H1 (cell line): ENCODE measurements at regions not wholly inside any gene's neighbourhood (a gene's known extent, or its start where the extent isn't known, plus 50 kb on each side); places are given as distances from the start of the nearest gene placed in this dataset.

Experiments
- CTCF ChIA-PET: fragments of 300-600 bp; sonication (Branson Sonifier 250); formaldehyde crosslinking; loops from one replicate; lab custom pipeline; 2021; ENCODE audit not compliant: partially characterized antibody; lab: Charles Lee
- POLR2A ChIA-PET: fragments of 300-600 bp; sonication (Branson Sonifier 250); formaldehyde crosslinking; loops from one replicate; lab custom pipeline; 2021; ENCODE audit warnings: inconsistent platforms; ENCODE audit not compliant: partially characterized antibody; lab: Charles Lee
- DNase-seq, 2 experiments: peaks; one replicate each; pipeline versions ENCODE4 v3.0.0 to v3.0.0-alpha.2; 2010 to 2022; ENCODE audit warnings: low spot score in 2 of 2, low read depth in 1 of 2, mixed read lengths in 1 of 2
- FAIRE-seq: peaks from 2 replicates; lab custom pipeline; 2011; peaks lifted over from hg19 to GRCh38; lab: Jason Lieb, UNC
- H2AFZ ChIP-seq: 2 replicates; pipeline ENCODE4 v1.8.1; 2012; ENCODE audit warnings: low read length, inconsistent platforms
- H2AK5ac ChIP-seq: 2 replicates; pipeline ENCODE4 v1.6.1; 2013; ENCODE audit warnings: low read depth, low read length
- H2BK120ac ChIP-seq: replicated peaks from 2 replicates; pipeline ENCODE3; 2013; ENCODE audit warnings: low read depth, low read length, inconsistent platforms
- H2BK12ac ChIP-seq: 2 replicates; pipeline ENCODE4 v1.6.1; 2013; ENCODE audit warnings: low read depth, low read length
- H2BK15ac ChIP-seq: 2 replicates; pipeline ENCODE4 v1.6.1; 2013; ENCODE audit warnings: low read length
- H2BK20ac ChIP-seq: 2 replicates; pipeline ENCODE4 v1.6.1; 2013; ENCODE audit warnings: low read length
- H2BK5ac ChIP-seq: 2 replicates; pipeline ENCODE4 v1.6.1; 2013; ENCODE audit warnings: low read depth, low read length
- H3K14ac ChIP-seq: 2 replicates; pipeline ENCODE4 v1.6.1; 2013; ENCODE audit warnings: inconsistent platforms; ENCODE audit not compliant: insufficient read length
- H3K18ac ChIP-seq: 2 replicates; pipeline ENCODE4 v1.6.1; 2013; ENCODE audit warnings: low read length; ENCODE audit errors: extremely low read depth
- H3K23ac ChIP-seq: 2 replicates; pipeline ENCODE4 v1.6.1; 2013; ENCODE audit warnings: inconsistent platforms; ENCODE audit not compliant: insufficient read length
- H3K23me2 ChIP-seq: 2 replicates; pipeline ENCODE4 v1.6.1; 2013; ENCODE audit warnings: low read depth, low read length
- H3K27ac ChIP-seq: 2 replicates; pipeline ENCODE4 v1.6.1; 2011; ENCODE audit warnings: low read depth, low read length, inconsistent platforms
- H3K27me3 ChIP-seq, 4 experiments: replicated peaks in 1 of 4; 1 replicate in 1 of 4; 2 replicates in 3 of 4; pipeline versions ENCODE4 v1.6.1 to v1.8.1; 2011 to 2013; ENCODE audit warnings: low read length in 3 of 4, mild to moderate bottlenecking in 3 of 4, inconsistent platforms in 2 of 4, mixed read lengths in 2 of 4, moderate library complexity in 1 of 4; ENCODE audit not compliant: control insufficient read depth in 3 of 4, insufficient read depth in 3 of 4; ENCODE audit errors: extremely low read depth in 1 of 4
- H3K36me3 ChIP-seq, 4 experiments: 2 replicates each; pipeline versions ENCODE4 v1.6.1 to v1.8.1; 2011 to 2013; ENCODE audit warnings: mild to moderate bottlenecking in 4 of 4, low read length in 3 of 4, moderate library complexity in 2 of 4, control low read depth in 1 of 4, inconsistent platforms in 1 of 4; ENCODE audit not compliant: insufficient read depth in 4 of 4, control insufficient read depth in 2 of 4
- H3K4ac ChIP-seq: replicated peaks from 2 replicates; pipeline ENCODE3; 2013; ENCODE audit warnings: low read length, low read depth, mixed read lengths, inconsistent platforms; ENCODE audit not compliant: insufficient read length
- H3K4me1 ChIP-seq, 4 experiments: replicated peaks in 1 of 4; 1 replicate in 1 of 4; 2 replicates in 3 of 4; pipeline versions ENCODE4 v1.6.1 to v1.8.1; 2011 to 2013; ENCODE audit warnings: low read length in 3 of 4, inconsistent platforms in 2 of 4, mixed read lengths in 1 of 4; ENCODE audit not compliant: insufficient read depth in 4 of 4, control insufficient read depth in 3 of 4
- H3K4me2 ChIP-seq, 2 experiments: 2 replicates each; pipeline versions ENCODE4 v1.6.1 to v1.8.1; 2011 to 2013; ENCODE audit warnings: low read depth in 2 of 2, low read length in 2 of 2, control low read depth in 1 of 2, inconsistent platforms in 1 of 2, mild to moderate bottlenecking in 1 of 2; ENCODE audit not compliant: insufficient read depth in 1 of 2
- H3K4me3 ChIP-seq, 4 experiments: fragments of 200-600, 300-600 bp in 1 of 4; sonication (generic), shearing (Covaris generic), sonication (Bioruptor Twin) in 1 of 4; 2 replicates each; pipeline versions ENCODE4 v1.5.1 to v1.8.1; 2011 to 2016; ENCODE audit warnings: low read length in 4 of 4, low read depth in 3 of 4, control low read depth in 2 of 4, inconsistent platforms in 2 of 4, mild to moderate bottlenecking in 2 of 4, mixed read lengths in 1 of 4, moderate library complexity in 1 of 4; ENCODE audit not compliant: insufficient read depth in 2 of 4; ENCODE audit errors: extremely low read depth in 1 of 4
- H3K56ac ChIP-seq: replicated peaks from 2 replicates; pipeline ENCODE3; 2013; ENCODE audit warnings: low read depth, mild to moderate bottlenecking, mixed read lengths, low read length, inconsistent platforms; ENCODE audit not compliant: insufficient read length
- H3K79me1 ChIP-seq: 2 replicates; pipeline ENCODE4 v1.6.1; 2013; ENCODE audit warnings: low read depth, low read length, control low read depth
- H3K79me2 ChIP-seq, 2 experiments: 2 replicates each; pipeline versions ENCODE4 v1.6.1 to v1.8.1; 2012 to 2013; ENCODE audit warnings: low read length in 2 of 2, mild to moderate bottlenecking in 2 of 2, inconsistent platforms in 1 of 2; ENCODE audit not compliant: insufficient read depth in 2 of 2, control insufficient read depth in 1 of 2
- H3K9ac ChIP-seq, 4 experiments: replicated peaks in 1 of 4; 1 replicate in 1 of 4; 2 replicates in 3 of 4; pipeline versions ENCODE4 v1.6.1 to v1.8.1; 2011 to 2013; ENCODE audit warnings: low read depth in 3 of 4, low read length in 3 of 4, control low read depth in 2 of 4, mild to moderate bottlenecking in 2 of 4, moderate library complexity in 2 of 4, inconsistent platforms in 1 of 4; ENCODE audit errors: extremely low read depth in 1 of 4
- H3K9me3 ChIP-seq, 2 experiments: 2 replicates each; pipeline versions ENCODE4 v1.6.1 to v1.8.1; 2012 to 2013; ENCODE audit warnings: mild to moderate bottlenecking in 2 of 2, moderate library complexity in 2 of 2, control low read depth in 1 of 2, inconsistent platforms in 1 of 2, low read depth in 1 of 2, low read length in 1 of 2, mixed read lengths in 1 of 2; ENCODE audit not compliant: insufficient read depth in 2 of 2
- H4K20me1 ChIP-seq, 2 experiments: replicated peaks in 1 of 2; 2 replicates each; pipeline versions ENCODE3 to v1.8.1; 2011 to 2013; ENCODE audit warnings: inconsistent platforms in 2 of 2, low read length in 2 of 2, mild to moderate bottlenecking in 1 of 2; ENCODE audit not compliant: insufficient read depth in 2 of 2, control insufficient read depth in 1 of 2
- H4K5ac ChIP-seq: 2 replicates; pipeline ENCODE4 v1.6.1; 2013; ENCODE audit warnings: low read length, low read depth, mixed read lengths, inconsistent platforms; ENCODE audit not compliant: insufficient read length
- H4K8ac ChIP-seq: 2 replicates; pipeline ENCODE4 v1.8.0; 2013; ENCODE audit warnings: mild to moderate bottlenecking, moderate library complexity, low read length, inconsistent platforms; ENCODE audit not compliant: insufficient read depth; ENCODE audit errors: extremely low read depth
- H4K91ac ChIP-seq: replicated peaks from 2 replicates; pipeline ENCODE3; 2013; ENCODE audit warnings: low read length, mixed read lengths, inconsistent platforms; ENCODE audit not compliant: insufficient read length
- CBX5 ChIP-seq: fragments of 300-800, 300-1000 bp; sonication (generic); IDR thresholded peaks from 2 replicates; pipeline ENCODE4 v1.7.1; 2016; ENCODE audit warnings: antibody characterized with exemption, low read length, low read depth
- CHD2 ChIP-seq: IDR thresholded peaks from 2 replicates; pipeline ENCODE4 v1.6.1; 2012; ENCODE audit warnings: low read length, improper control_type of control experiment
- CTBP2 ChIP-seq: IDR thresholded peaks from 2 replicates; pipeline ENCODE4 v1.7.0; 2011; ENCODE audit warnings: borderline replicate concordance, mild to moderate bottlenecking, moderate library complexity, mixed read lengths, low read length; ENCODE audit not compliant: insufficient read depth, insufficient read length
- FOSL1 ChIP-seq: IDR thresholded peaks from 2 replicates; pipeline ENCODE4 v1.6.1; 2011; ENCODE audit warnings: mild to moderate bottlenecking, low read depth, low read length, moderate library complexity; ENCODE audit not compliant: insufficient read depth
- GTF2F1 ChIP-seq: IDR thresholded peaks from 2 replicates; pipeline ENCODE4 v1.6.1; 2012; ENCODE audit warnings: low read depth, low read length, improper control_type of control experiment, borderline replicate concordance
- MAFK ChIP-seq: IDR thresholded peaks from 2 replicates; pipeline ENCODE4 v1.6.1; 2012; ENCODE audit warnings: low read depth, mild to moderate bottlenecking, improper control_type of control experiment, low read length
- POLR2A ChIP-seq, 2 experiments: IDR thresholded peaks; 1 replicate in 1 of 2; 2 replicates in 1 of 2; pipeline ENCODE4 v1.6.1; 2011; ENCODE audit warnings: low read depth in 2 of 2, low read length in 2 of 2, mild to moderate bottlenecking in 2 of 2; ENCODE audit errors: control extremely low read depth in 1 of 2
- POU5F1 ChIP-seq: IDR thresholded peaks from 2 replicates; pipeline ENCODE4 v1.6.1; 2011; ENCODE audit warnings: low read depth, mild to moderate bottlenecking, low read length, moderate library complexity
- RBBP5 ChIP-seq: IDR thresholded peaks from 2 replicates; pipeline ENCODE4 v1.7.1; 2012; ENCODE audit warnings: low read depth, mild to moderate bottlenecking, inconsistent platforms, low read length, moderate library complexity, borderline replicate concordance
- RFX5 ChIP-seq: IDR thresholded peaks from 2 replicates; pipeline ENCODE4 v1.6.1; 2011; ENCODE audit warnings: low read depth, low read length, improper control_type of control experiment, borderline replicate concordance
- SAP30 ChIP-seq: fragments of 300-600 bp; sonication (generic); IDR thresholded peaks from 2 replicates; pipeline ENCODE4 v1.7.1; 2012; ENCODE audit warnings: low read length, moderate library complexity, mild to moderate bottlenecking, inconsistent platforms; ENCODE audit not compliant: insufficient read depth, insufficient replicate concordance
- SIRT6 ChIP-seq: IDR thresholded peaks from one replicate; pipeline ENCODE4 v1.7.1; 2012; ENCODE audit warnings: low read length, inconsistent platforms
- SP2 ChIP-seq: IDR thresholded peaks from 2 replicates; pipeline ENCODE4 v1.6.1; 2012; ENCODE audit warnings: mild to moderate bottlenecking, low read length, inconsistent platforms
- SP4 ChIP-seq: IDR thresholded peaks from 2 replicates; pipeline ENCODE4 v1.6.1; 2012; ENCODE audit warnings: low read length, inconsistent platforms
- SRF ChIP-seq: IDR thresholded peaks from 2 replicates; pipeline ENCODE4 v1.6.1; 2011; ENCODE audit warnings: mild to moderate bottlenecking, low read depth, low read length, moderate library complexity
- TAF7 ChIP-seq: optimal IDR thresholded peaks from 2 replicates; pipeline ENCODE3; 2011; ENCODE audit warnings: low read depth, mild to moderate bottlenecking, inconsistent platforms, low read length, moderate library complexity, borderline replicate concordance
- WGBS, 2 experiments: shearing (Covaris generic) in 1 of 2; methylation state at CpG; one replicate each; pipeline versions ENCODE4 v1.1.6 to v1.1.7; 2013 to 2015; ENCODE audit warnings: low lambda C conversion rate in 2 of 2, mixed read lengths in 2 of 2, inconsistent platforms in 1 of 2, low coverage in 1 of 2, missing lambda C conversion rate in 1 of 2; ENCODE audit not compliant: insufficient replicate concordance in 2 of 2, insufficient coverage in 1 of 2, insufficient read length in 1 of 2; ENCODE audit errors: extremely low coverage in 1 of 2, missing lambda C conversion rate in 1 of 2; 5-methylcytosine and 5-hydroxymethylcytosine counted together

GRCh38 chr16:26252598-26252997 is 560.8 kb downstream of the HS3ST4 start:
- FAIRE-seq (no peak), DNase-seq (no peak)
- Histone ChIP-seq H3K4me3 (no peak overlapping the region), H3K23me2 (no peaks in the 10 kb centered on the region; the same call in 1 of the 2 replicates), H2BK20ac (no peak overlapping the region), H3K23ac (no peak overlapping the region), H3K56ac (no peak overlapping the region), H4K8ac (no peak overlapping the region), H3K79me1 (no peaks in the 10 kb centered on the region), H3K14ac (no peak overlapping the region), H2AFZ (no peak overlapping the region), H3K9me3 (peaks cover 21 to 24% of the 10 kb centered on the region in 2 experiments), H2BK120ac (no peak overlapping the region), H3K79me2 (no peaks in the 10 kb centered on the region), H4K20me1 (no peaks in the 10 kb centered on the region), H3K27me3 (no peaks in the 10 kb centered on the region), H3K4ac (no peak overlapping the region), H2BK5ac (no peak overlapping the region), H3K9ac (no peak overlapping the region), H2AK5ac (no peak overlapping the region), H3K4me2 (no peak overlapping the region), H2BK15ac (no peak overlapping the region), H3K18ac (no peak overlapping the region), H2BK12ac (no peak overlapping the region), H3K36me3 (peaks cover 0 to 6% (median 0%) of the 10 kb centered on the region in 4 experiments; a peak in 1 of 8 replicates), H3K27ac (no peak overlapping the region), H4K91ac (no peak overlapping the region), H4K5ac (no peak overlapping the region), H3K4me1 (no peaks in the 10 kb centered on the region)
- POLR2A ChIA-PET = no interaction called here
- CTCF ChIA-PET = interaction anchor here (0.5 to 1.0 kb wide), 3 partner anchors 11 to 831 kb away, joined by 3 to 4 read pairs (median 3); no protein-coding TSS in a partner anchor
- WGBS, 2 experiments = 89% methylated on average over 4 of the region's 4 CpGs; no CpG with 5 or more reads in 1 of the 2 experiments
- TF ChIP-seq CHD2 = no peak
- no peak for TF ChIP-seq MAFK
- TF ChIP-seq POU5F1 = no peak
- TF ChIP-seq SIRT6 = no peak
- TF ChIP-seq SAP30 = no peak
- TF ChIP-seq TAF7 = no peak
- TF ChIP-seq FOSL1 = no peak
- TF ChIP-seq CBX5 = no peak
- no peak for TF ChIP-seq SRF
- TF ChIP-seq RFX5 = no peak
- TF ChIP-seq POLR2A (IDR thresholded peaks at IDR 0.05; ENCODE audit: control extremely low read depth in 1 of 2, low read depth in 2 of 2, low read length in 2 of 2) = no peak
- TF ChIP-seq GTF2F1 = no peak
- TF ChIP-seq SP2 = no peak
- TF ChIP-seq SP4 = no peak
- no peak for TF ChIP-seq CTBP2
- no peak for TF ChIP-seq RBBP5
